ENCODE measurements at regions not wholly inside any gene's neighbourhood (a gene's known extent, or its start where the extent isn't known, plus 50 kb on each side); places are given as distances from the start of the nearest gene placed in this dataset.

DNA sequence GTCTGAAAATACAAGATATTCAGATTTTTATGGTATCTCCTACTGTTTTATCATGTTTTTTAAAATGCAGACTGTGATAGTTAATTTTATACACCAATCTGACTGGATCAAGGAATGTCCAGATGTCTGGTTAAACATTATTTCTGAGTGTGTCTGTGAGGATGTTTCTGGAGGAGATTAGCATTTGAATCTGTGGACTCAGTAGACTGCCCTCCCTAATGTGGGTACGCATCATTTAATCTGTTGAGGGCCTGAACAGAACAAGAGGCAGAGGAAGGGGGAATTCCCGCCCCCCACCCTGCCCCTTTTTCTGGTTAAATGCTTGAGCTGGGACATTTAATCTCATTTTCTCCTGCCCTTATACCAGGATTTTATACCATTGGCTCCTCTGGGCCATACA, 72.1 kb downstream of the AVPR1A start:
- TF ChIP-seq, protein P1, sequence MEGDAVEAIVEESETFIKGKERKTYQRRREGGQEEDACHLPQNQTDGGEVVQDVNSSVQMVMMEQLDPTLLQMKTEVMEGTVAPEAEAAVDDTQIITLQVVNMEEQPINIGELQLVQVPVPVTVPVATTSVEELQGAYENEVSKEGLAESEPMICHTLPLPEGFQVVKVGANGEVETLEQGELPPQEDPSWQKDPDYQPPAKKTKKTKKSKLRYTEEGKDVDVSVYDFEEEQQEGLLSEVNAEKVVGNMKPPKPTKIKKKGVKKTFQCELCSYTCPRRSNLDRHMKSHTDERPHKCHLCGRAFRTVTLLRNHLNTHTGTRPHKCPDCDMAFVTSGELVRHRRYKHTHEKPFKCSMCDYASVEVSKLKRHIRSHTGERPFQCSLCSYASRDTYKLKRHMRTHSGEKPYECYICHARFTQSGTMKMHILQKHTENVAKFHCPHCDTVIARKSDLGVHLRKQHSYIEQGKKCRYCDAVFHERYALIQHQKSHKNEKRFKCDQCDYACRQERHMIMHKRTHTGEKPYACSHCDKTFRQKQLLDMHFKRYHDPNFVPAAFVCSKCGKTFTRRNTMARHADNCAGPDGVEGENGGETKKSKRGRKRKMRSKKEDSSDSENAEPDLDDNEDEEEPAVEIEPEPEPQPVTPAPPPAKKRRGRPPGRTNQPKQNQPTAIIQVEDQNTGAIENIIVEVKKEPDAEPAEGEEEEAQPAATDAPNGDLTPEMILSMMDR (IDR thresholded peaks at IDR 0.05; ENCODE audit: low read length, missing control alignments) = no peak
- no peak for DNase-seq (ENCODE audit: low read depth)
- H3K4me3 ChIP-seq (replicated peaks; ENCODE audit: low read depth, low read length) = no peak overlapping the region

DNA sequence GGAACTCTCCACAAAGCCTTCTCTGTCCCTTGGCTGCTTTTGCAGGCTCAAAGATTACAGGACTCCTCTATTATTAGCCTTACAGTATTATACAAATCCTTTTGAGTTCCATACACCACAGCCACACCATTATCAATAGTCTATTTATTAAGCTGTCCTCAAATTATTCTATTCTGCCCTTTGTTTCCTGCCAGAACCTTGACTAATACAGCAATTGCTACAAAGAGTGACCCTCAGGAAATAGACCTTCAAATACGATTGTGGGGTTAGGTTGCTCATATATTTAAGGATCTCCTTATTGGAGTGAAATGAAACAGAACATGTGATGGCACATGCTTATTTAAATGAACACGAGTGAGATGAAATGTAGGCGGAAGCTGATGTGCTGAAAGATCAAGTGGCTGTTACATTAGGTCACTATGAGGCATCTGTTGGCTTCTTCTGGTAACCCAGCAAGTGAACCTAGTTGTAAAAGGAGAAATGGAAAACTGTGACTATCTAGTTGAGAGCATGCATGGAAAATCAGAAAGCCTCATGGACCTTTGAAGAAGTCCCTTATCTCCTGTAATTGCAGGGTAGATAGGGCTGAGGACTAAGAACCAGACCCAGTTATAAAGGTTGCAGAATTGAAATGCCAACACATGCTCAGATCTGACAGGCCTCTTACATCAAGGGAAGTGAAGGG, 75.5 kb downstream of the AVPR1A start:
- DNase-seq (ENCODE audit: low read depth) = no peak
- TF ChIP-seq, protein P1 (IDR thresholded peaks at IDR 0.05; ENCODE audit: low read length, missing control alignments) = no peak
- H3K4me3 ChIP-seq (replicated peaks; ENCODE audit: low read depth, low read length) = no peak overlapping the region

DNA sequence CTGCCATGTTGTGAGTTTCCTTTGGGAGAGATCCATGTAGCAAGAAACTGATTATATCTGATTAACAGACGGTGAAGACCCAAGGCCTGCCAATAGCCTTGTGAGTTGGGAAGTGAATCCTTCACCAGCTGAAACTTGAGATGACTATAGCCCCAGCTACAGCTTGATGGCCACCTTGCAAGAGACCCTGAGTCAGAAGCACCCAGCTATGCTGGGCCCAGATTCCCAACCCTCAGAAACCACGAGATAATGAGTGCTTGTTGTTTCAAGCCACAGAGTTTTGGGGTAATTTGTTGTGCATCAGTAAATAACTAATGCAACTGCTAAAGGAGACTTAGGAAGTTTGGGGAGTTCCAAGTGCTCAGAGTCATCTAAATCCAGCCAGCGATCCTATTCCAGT, 80.3 kb downstream of the AVPR1A start:
- DNase-seq (ENCODE audit: low read depth) = no peak
- TF ChIP-seq, protein P1 (IDR thresholded peaks at IDR 0.05; ENCODE audit: low read length, missing control alignments) = no peak
- H3K4me3 ChIP-seq (replicated peaks; ENCODE audit: low read depth, low read length) = no peak overlapping the region

DNA sequence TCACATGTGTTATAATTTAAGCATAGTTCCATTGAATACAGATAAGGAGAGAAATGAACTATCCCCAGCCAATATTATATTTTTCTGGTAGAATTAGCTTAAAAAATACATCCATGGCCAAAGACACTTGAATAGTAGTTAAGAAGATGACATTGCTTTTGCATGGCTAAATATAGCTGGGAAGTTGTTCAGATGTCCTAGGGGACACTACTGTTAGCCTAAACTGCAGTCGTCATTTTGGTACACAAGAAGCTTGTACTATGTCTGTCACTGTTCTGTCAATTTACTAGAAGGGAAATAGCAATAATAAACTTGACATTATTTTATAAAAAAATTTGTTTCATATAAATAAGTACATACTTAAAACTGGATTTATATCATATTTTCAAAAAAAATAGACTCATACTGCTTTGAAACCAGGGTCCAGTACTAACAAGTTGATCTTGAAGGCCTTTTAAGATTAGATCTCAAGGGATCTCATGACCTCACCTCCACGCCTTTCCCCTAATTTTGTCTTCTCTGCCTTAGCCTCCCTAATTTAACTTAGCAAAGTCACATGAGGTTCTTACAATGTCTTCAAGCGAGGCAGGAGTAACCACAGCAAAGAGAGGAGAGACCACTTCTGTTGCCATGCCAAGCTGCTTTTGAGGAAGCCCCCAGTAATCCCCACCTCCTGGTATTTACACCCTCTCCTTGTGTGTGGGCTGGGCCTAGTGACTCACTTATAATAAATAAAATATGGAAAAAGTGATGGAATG, 81.0 kb downstream of the AVPR1A start:
- TF ChIP-seq, protein P1 (IDR thresholded peaks at IDR 0.05; ENCODE audit: low read length, missing control alignments) = no peak

DNA sequence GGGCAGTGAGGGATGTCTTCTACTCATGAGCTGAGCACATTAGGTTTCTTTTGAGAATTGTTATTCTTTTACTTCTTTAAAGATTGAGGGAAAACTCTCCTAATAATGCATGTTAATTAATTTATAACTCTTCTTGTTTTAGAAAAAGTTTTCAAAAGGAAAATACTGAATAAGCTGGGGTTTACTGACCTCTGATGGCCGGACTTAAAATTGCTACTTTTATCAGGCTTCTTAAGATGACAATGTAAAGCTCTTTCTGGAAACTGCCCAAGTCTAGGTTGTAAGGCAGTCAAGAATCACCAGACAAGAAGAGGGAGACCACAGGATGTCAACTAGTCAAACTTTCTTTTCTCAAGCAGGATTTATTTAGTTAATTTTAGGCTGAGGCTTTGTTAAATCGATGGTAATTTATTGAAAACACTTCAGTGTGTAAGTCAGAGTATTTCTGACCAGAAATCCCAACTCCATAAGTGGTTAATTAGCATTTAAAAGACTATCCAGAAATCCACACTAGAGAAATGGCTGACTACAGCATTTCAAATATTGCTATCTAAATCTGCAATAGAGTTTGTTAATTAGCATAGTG, 82.1 kb downstream of the AVPR1A start:
- TF ChIP-seq, protein P1 (IDR thresholded peaks at IDR 0.05; ENCODE audit: low read length, missing control alignments) = peak; percentile 59
- DNase-seq (ENCODE audit: low read depth) = peak; percentile 76
- H3K4me3 ChIP-seq (replicated peaks; ENCODE audit: low read depth, low read length) = no peak overlapping the region

More for the DNA sequence above, 81.0 kb downstream of the AVPR1A start:
- no peak overlapping the region for H3K4me3 ChIP-seq (replicated peaks; ENCODE audit: low read depth, low read length)
- DNase-seq (ENCODE audit: low read depth) = no peak

GRCh38 chr12:63066782-63067181, 84.2 kb downstream of the AVPR1A start:
- DNase-seq (ENCODE audit: low read depth) = no peak
- TF ChIP-seq, protein P1 (IDR thresholded peaks at IDR 0.05; ENCODE audit: low read length, missing control alignments) = no peak
- no peak overlapping the region for H3K4me3 ChIP-seq (replicated peaks; ENCODE audit: low read depth, low read length)
